GM10266 (cell line): ENCODE measurements at regions not wholly inside any gene's neighbourhood (a gene's known extent, or its start where the extent isn't known, plus 50 kb on each side); places are given as distances from the start of the nearest gene placed in this dataset.

Experiments used
- DNase-seq: peaks from one replicate; pipeline ENCODE4 v3.0.0; 2012; ENCODE audit errors: extremely low spot score
- TF ChIP-seq, protein P1 (sequence below): IDR thresholded peaks from 2 replicates; pipeline ENCODE4 v1.5.1; 2012; ENCODE audit warnings: mild to moderate bottlenecking, low read depth; ENCODE audit not compliant: control insufficient read depth, insufficient read depth; ENCODE audit errors: missing control alignments

DNA sequence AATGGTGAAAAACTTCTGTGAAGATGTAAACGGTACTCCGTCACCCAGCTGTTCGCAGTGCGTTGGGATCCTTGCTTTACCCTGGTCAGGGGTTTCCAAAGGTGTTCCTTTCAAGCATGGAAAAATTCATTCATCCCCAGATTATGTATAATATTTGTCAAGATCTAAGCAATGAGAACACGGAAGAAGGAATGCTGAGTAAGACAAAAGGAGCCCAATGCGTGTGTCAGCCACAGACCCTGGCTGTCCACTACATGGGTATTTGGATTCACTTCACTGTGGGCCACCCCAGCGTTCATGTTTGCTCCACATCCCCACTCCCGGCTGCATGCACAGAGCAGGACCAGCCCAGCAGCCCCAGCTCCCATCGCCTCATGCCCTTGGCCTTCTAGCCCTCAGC, 241.3 kb upstream of the CELF2 start:
- DNase-seq = no peak
- TF ChIP-seq, protein P1, sequence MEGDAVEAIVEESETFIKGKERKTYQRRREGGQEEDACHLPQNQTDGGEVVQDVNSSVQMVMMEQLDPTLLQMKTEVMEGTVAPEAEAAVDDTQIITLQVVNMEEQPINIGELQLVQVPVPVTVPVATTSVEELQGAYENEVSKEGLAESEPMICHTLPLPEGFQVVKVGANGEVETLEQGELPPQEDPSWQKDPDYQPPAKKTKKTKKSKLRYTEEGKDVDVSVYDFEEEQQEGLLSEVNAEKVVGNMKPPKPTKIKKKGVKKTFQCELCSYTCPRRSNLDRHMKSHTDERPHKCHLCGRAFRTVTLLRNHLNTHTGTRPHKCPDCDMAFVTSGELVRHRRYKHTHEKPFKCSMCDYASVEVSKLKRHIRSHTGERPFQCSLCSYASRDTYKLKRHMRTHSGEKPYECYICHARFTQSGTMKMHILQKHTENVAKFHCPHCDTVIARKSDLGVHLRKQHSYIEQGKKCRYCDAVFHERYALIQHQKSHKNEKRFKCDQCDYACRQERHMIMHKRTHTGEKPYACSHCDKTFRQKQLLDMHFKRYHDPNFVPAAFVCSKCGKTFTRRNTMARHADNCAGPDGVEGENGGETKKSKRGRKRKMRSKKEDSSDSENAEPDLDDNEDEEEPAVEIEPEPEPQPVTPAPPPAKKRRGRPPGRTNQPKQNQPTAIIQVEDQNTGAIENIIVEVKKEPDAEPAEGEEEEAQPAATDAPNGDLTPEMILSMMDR = no peak

DNA sequence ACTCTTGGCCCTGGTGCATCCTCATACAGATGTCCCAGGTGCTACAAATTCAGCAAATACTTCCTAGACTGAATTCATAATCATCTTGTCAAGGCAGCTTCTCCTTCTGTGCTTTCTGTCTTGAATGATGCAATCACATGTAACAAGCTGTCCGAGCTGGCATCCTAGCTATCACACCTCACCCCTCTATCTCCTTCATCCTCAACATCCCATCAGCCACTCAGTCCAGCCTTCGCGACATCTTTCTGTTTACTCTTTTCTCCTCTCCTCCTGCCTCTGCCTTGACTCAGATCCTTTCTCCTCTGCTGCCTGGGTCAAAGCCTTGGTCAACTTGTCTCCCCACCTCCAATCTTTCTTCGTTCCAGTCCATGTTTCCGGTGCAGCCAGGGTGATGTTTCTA, 240.4 kb upstream of the CELF2 start:
- TF ChIP-seq, protein P1 = no peak
- DNase-seq = no peak

DNA sequence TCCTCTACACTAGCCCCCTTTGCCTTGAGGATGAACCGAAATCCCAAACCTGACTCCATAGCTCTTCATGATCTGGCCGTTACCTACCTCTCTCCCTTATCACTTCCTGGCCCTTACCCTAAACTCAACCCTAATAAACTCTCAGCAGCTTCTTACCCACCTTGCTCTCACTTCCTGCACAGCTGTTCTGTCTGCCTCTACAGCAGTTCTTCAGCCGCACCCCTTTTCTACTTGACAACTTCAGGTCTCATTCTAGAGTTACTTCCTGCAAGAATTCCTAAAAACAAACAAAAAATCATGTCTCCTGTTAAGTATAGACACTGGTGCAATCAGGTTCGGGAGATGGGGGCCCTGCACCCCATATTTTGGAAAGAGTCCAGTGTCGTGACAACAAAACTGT, 239.9 kb upstream of the CELF2 start:
- TF ChIP-seq, protein P1 = no peak
- DNase-seq = no peak

- no peak for DNase-seq
- TF ChIP-seq, protein P1 = no peak
These were observed 238.7 kb upstream of the CELF2 start for GRCh38 chr10:10778959-10779358.

DNA sequence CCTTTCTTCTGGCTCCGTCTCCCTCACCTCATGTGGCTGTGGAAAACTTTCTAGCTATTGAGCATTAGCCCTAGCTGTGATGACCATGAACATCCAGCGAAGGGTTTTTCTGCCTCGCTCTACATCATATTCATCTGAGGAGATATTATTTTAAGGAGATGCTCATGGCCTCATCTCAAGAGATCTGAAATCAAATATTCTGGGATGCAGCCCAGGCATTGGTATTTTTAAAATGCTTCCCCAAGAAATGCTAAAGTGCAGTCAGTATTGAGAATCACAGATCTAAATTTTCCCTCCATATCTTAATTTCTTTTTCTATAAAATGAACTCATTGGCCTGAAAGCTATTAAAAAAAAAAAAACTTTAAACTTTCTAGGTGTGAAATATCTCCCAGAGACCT, 238.2 kb upstream of the CELF2 start:
- no peak for DNase-seq
- TF ChIP-seq, protein P1 = no peak

- no peak for DNase-seq
- TF ChIP-seq, protein P1 = no peak
These were observed 236.9 kb upstream of the CELF2 start for GRCh38 chr10:10780746-10781145.

DNA sequence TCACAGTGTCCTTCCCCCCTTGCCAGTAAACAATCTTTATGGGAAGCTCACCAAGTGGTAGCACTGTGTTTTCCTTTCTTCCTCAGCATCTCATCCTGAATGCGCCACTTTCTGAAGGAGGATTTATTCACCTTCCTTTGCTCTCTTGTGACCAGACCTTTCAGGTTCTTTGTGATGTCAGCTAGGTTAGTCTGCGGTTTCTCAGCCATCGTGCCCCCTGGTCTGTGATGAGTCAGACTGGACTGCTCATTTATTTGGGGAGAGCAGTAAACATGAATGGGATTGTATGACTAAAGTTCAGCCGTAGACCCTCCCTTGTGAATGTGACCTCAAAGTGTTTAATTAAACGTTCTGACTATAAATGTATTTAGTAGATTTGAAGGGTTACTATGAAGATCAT, 235.1 kb upstream of the CELF2 start:
- TF ChIP-seq, protein P1 = no peak
- DNase-seq = no peak
